Panc1 (cell line): ENCODE measurements at regions not wholly inside any gene's neighbourhood (a gene's known extent, or its start where the extent isn't known, plus 50 kb on each side); places are given as distances from the start of the nearest gene placed in this dataset.

Experiments
- ATAC-seq: fragments of 200-7000 bp; cut with Tn5 transposase; 2 replicates; pipeline ENCODE4 v1.9.1; 2020; ENCODE audit warnings: mild to moderate bottlenecking, moderate library complexity
- BruUV-seq: library from RNA; stranded (reverse); fragments of 400-500 nt; replicated peaks from 2 replicates; lab custom pipeline; 2021; lab: Mats Ljungman, UMichigan
- CTCF ChIA-PET: fragments of 300-600 bp; sonication (Branson Sonifier 250); formaldehyde crosslinking; loops from one replicate; lab custom pipeline; 2022; ENCODE audit warnings: antibody characterized with exemption; lab: Charles Lee
- POLR2A ChIA-PET: fragments of 300-600 bp; sonication (Branson Sonifier 250); formaldehyde crosslinking; loops from one replicate; lab custom pipeline; 2022; ENCODE audit warnings: antibody characterized with exemption; lab: Charles Lee
- DNase-seq: peaks from one replicate; pipeline ENCODE4 v3.0.0-alpha.2; 2010; ENCODE audit warnings: low read depth, low spot score
- H3K27ac ChIP-seq: 2 replicates; pipeline ENCODE4 v1.5.1; 2011; ENCODE audit warnings: mild to moderate bottlenecking, low read length, inconsistent platforms
- H3K27me3 ChIP-seq: fragments of 200-500 bp; sonication (Bioruptor generic); 2 replicates; pipeline ENCODE4 v1.6.0; 2014; ENCODE audit warnings: low read length, inconsistent platforms; ENCODE audit not compliant: control insufficient read depth, insufficient read depth
- H3K36me3 ChIP-seq: fragments of 200-500 bp; sonication (Bioruptor generic); 2 replicates; pipeline ENCODE4 v1.5.1; 2014; ENCODE audit warnings: inconsistent platforms, mild to moderate bottlenecking, low read length, moderate library complexity; ENCODE audit not compliant: control insufficient read depth, insufficient read depth
- H3K4me1 ChIP-seq: 2 replicates; pipeline ENCODE4 v1.5.1; 2011; ENCODE audit warnings: inconsistent platforms, mild to moderate bottlenecking, low read length, moderate library complexity; ENCODE audit not compliant: control insufficient read depth, insufficient read depth
- H3K4me3 ChIP-seq, 2 experiments: 2 replicates each; pipeline ENCODE4 v1.5.1; 2011 to 2012; ENCODE audit warnings: low read depth in 2 of 2, low read length in 2 of 2, mild to moderate bottlenecking in 2 of 2, inconsistent platforms in 1 of 2, moderate library complexity in 1 of 2
- H3K9me3 ChIP-seq: fragments of 200-500 bp; sonication (Bioruptor generic); 2 replicates; pipeline ENCODE4 v1.5.1; 2014; ENCODE audit warnings: low read depth, mild to moderate bottlenecking, inconsistent platforms, low read length, moderate library complexity; ENCODE audit not compliant: control insufficient read depth, insufficient read depth
- CTCF ChIP-seq: fragments of 450-650 bp; IDR thresholded peaks from 2 replicates; pipeline ENCODE4 v1.5.1; 2017; ENCODE audit warnings: mild to moderate bottlenecking
- POLR2AphosphoS5 ChIP-seq: IDR thresholded peaks from 2 replicates; pipeline ENCODE4 v1.6.1; 2012; ENCODE audit warnings: mild to moderate bottlenecking, low read depth, low read length, moderate library complexity
- REST ChIP-seq, 2 experiments: IDR thresholded peaks; 2 replicates each; pipeline ENCODE4 v1.6.1; 2011 to 2012; ENCODE audit warnings: low read depth in 2 of 2, control low read depth in 1 of 2, low read length in 1 of 2, mild to moderate bottlenecking in 1 of 2, moderate library complexity in 1 of 2; ENCODE audit not compliant: insufficient read depth in 1 of 2
- SIN3A ChIP-seq: IDR thresholded peaks from 2 replicates; pipeline ENCODE4 v1.6.1; 2012; ENCODE audit warnings: low read depth, mild to moderate bottlenecking, low read length, moderate library complexity, borderline replicate concordance; ENCODE audit not compliant: insufficient read depth
- TCF7L2 ChIP-seq: IDR thresholded peaks from 2 replicates; pipeline ENCODE4 v1.6.1; 2011; ENCODE audit warnings: mild to moderate bottlenecking, low read depth, low read length, inconsistent platforms
- in situ Hi-C: cut with HindIII; loops from 2 replicates; pipeline ENCODE4 v1.10.0; 2016; ENCODE audit warnings: low sequenced_read_pairs, low pct_unique_long_range_greater_than_20kb
- intact Hi-C: fragments of 100-400 bp; cut with micrococcal nuclease; formaldehyde crosslinking; loops from one replicate; pipeline ENCODE4 v1.10.0; 2022; ENCODE audit not compliant: unreplicated experiment

- BruUV-seq, result no TSS peak
- H3K36me3 ChIP-seq, result no peaks in the 10 kb centered on the region
- H3K4me3 ChIP-seq, result no peak overlapping the region
- DNase-seq, result no peak
- H3K27me3 ChIP-seq, result peaks cover 39% of the 10 kb centered on the region
- TF ChIP-seq CTCF (no peak), REST (IDR thresholded peaks at IDR 0.05; ENCODE audit: insufficient read depth in 1 of 2, low read depth in 2 of 2, low read length in 1 of 2) (no peak), POLR2AphosphoS5 (no peak), SIN3A (no peak), TCF7L2 (no peak)
- CTCF ChIA-PET, result no interaction called here
- no peaks in the 10 kb centered on the region for H3K4me1 ChIP-seq
- H3K9me3 ChIP-seq, result no peaks in the 10 kb centered on the region
- ATAC-seq, result no peak
- POLR2A ChIA-PET, result interaction anchor here (0.7 kb wide), 1 partner anchor 789 kb away, joined by 3 read pairs; no protein-coding TSS in a partner anchor
- in situ Hi-C loops (no loop called here), intact Hi-C loops (loop anchor here (5.0 kb wide), 1 partner anchor 252 kb away; no protein-coding TSS in a partner anchor)
- H3K27ac ChIP-seq, result no peak overlapping the region
Measured at GRCh38 chr1:17914131-17914530, 159.0 kb downstream of the ACTL8 start.

- POLR2A ChIA-PET, result no interaction called here
- no TSS peak for BruUV-seq
- Histone ChIP-seq H3K9me3 (no peaks in the 10 kb centered on the region), H3K27me3 (peaks cover 38% of the 10 kb centered on the region), H3K4me1 (no peaks in the 10 kb centered on the region), H3K4me3 (no peak overlapping the region), H3K27ac (no peak overlapping the region), H3K36me3 (no peaks in the 10 kb centered on the region)
- ATAC-seq (no peak), DNase-seq (no peak)
- no peak for TF ChIP-seq CTCF
- no peak for TF ChIP-seq SIN3A
- no peak for TF ChIP-seq TCF7L2
- TF ChIP-seq POLR2AphosphoS5, result no peak
- no peak for TF ChIP-seq REST (IDR thresholded peaks at IDR 0.05; ENCODE audit: insufficient read depth in 1 of 2, low read depth in 2 of 2, low read length in 1 of 2)
- intact Hi-C loops (loop anchor here (5.0 kb wide), 1 partner anchor 253 kb away; no protein-coding TSS in a partner anchor), in situ Hi-C loops (no loop called here)
- CTCF ChIA-PET, result no interaction called here
Measured at GRCh38 chr1:17914987-17915386, 159.9 kb downstream of the ACTL8 start.
